ENCODE measurements at regions not wholly inside any gene's neighbourhood (a gene's known extent, or its start where the extent isn't known, plus 50 kb on each side); places are given as distances from the start of the nearest gene placed in this dataset.
"Not testable (repeated sequence)": the region's sequence is repeated elsewhere in the genome, so short reads cannot be mapped to it uniquely, and the experiment has no call there.

- no peak for DNase-seq
Measured at GRCh38 chr3:147152476-147152875, 253.9 kb downstream of the ZIC4 start.

GRCh38 chr3:147141516-147142288 lies 264.6 kb downstream of the ZIC4 start:
- DNase-seq = no peak

DNA sequence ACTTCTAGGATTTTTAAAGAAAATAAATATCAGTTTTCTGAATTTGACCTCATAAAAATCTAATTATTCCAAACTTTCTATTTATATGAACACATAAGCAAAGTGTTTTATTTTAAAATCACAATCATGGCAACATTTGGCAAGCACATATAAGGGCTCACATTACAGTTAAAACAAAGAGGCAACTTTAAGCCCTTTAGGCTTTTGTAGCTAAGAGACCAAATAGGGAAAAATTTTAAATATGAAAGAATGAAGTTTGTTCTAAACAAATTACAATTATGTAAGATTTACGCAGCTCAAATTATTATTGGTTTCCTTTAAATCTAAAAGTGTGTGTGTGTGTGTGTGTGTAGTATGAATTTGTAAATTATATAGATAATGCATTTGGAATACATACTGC lies 267.0 kb downstream of the ZIC4 start:
- DNase-seq = no peak

DNA sequence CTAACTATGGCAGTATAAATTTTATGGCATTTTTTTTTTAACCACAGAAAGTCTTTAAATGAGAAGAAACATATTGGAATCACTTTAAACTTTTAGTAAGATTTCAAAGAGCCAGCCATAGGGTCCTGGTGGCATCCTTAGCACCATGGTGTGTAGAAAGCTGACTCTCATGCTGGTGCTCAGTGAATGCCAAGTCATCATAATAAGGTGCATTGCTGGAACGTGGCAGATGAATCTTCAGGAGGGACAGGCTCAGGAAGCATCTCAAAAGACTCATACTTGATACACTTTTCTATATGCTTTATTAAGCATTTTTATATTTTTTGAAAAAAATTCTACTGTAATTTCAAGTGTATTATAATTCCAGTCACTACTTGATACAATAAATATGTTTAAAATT lies 274.2 kb downstream of the ZIC4 start:
- DNase-seq = no peak

GRCh38 chr3:147130461-147130860 lies 275.9 kb downstream of the ZIC4 start:
- DNase-seq = no peak

DNA sequence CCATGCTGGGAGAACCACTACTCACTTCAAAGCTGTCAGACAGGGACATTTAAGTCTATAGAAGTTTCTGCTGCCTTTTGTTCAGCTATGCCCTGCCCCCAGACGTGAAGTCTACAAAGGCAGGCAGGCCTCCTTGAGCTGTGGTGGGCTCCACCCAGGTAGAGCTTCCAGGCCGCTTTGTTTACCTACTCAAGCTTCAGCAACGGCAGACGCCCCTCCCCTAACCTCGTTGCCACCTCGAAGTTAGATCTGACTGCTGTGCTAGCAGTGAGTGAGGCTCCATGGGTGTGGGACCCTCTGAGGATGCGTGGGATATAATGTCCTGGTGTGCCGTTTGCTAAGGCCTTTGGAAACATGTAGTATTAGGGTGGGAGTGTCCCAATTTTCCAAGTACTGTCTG lies 276.7 kb downstream of the ZIC4 start:
- DNase-seq = no peak

- DNase-seq = no peak
Measured at GRCh38 chr3:147122350-147122749, 284.0 kb downstream of the ZIC4 start.

DNA sequence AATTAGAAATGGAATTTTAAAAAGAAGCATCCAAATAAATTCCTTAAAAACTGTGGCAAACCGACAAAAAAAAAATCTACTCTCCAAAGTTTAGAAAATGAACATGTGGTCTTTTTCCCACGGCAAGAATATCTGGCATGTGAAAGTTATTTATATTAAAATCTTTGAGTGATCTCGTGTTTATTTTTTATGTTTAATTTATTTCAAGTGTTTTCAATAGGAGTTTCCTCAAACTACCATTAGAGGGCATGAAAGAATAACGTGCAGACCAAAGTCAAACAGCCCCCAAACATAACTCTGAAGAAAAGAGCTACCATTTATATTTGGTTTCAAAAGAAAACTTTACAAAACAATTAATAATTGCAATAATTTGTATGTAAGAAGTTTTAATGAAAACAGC lies 286.4 kb downstream of the ZIC4 start:
- peak; percentile 36 for DNase-seq

- no peak for DNase-seq
Measured at GRCh38 chr3:147119346-147119745, 287.0 kb downstream of the ZIC4 start.

DNA sequence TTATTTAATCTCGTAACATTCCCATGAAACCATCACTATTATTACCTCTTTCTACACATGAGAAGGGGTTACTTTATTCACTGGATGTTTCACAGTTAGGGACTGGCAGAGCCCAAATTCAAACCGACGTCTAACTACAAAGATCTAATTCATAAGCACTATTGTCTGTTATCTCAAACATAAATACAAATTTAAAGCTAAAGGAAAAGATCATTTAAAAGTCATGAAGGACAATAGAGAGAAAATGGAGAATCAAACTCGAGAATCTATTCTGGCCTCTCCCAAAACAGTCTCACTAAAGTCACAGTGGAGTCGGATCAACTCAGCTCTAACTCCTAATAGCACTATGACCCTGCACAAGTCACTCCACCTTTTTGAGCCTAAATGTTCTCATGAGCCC lies 287.7 kb downstream of the ZIC4 start:
- DNase-seq = no peak

GRCh38 chr3:147117631-147118030 lies 288.7 kb downstream of the ZIC4 start:
- no peak for DNase-seq

DNA sequence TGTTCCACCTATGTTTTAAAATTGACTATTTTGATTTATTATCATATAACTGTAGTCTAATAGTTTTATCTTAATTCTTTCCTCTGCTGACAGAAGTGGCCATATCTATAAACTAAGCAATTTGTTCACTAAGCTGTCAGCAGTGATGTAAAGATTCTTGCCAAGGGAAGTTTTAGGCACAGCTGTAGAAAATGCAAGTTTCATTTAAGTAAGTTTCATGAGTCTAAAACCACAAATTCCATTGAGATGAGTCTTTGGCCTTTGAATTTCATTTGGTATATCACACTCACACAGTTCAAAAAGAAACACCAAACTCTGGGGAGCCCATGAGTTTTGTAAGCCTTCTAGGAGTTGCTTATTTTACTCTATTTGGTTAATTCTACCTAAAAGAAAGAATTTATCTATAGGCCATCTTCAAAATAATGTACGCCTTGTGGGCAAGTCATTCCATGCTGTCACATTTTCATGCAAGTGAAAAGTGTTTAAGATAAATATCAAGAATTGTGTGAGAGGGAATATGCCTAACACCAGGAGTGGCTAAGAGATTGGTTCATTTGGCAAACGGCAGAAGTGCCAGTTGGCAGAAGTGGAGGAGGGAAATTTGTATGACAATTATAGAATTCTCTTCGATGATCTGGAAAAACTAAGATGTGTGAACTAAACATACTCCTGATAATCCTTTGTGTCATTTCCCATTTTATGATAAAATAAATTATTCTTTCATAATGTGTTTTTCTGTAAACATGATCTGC lies 292.9 kb downstream of the ZIC4 start:
- DNase-seq = no peak

DNA sequence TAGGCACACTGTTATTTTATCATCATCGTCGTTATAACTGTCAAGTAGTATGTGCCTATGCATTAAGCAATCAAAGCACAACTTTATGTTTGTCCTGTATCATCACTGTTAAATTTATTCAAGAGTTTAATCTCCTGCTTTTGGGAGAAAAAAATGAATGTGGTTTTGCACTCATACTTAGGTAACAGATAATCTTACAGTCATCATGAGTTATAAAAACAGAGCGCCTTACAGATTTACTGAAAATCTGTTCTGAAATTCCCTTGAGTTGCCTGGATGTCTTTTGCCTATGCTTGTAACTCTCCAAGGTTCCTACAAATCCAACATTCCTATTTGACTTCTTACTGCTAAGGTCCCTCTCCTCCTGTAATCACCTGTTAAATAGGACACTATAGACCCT lies 307.3 kb downstream of the ZIC4 start:
- no peak for DNase-seq

DNA sequence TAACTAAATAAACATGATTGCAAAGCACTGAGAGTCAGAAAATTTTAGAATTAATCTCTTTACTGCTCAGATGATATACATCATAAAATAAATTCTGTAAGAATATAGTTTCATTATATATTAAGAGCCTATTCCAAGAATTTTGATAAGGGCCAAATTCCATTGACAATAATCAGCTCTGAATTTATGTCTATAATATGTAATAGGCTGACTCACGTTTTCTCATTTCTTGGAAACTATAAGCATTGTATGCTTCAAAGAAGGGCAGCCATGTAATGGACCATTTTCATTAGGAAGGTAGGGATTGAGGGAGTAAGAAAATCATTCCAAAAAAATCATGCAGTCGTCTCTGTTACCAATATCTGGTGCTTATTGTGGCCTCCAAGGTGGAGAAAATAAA lies 315.9 kb downstream of the ZIC4 start:
- DNase-seq = no peak

DNA sequence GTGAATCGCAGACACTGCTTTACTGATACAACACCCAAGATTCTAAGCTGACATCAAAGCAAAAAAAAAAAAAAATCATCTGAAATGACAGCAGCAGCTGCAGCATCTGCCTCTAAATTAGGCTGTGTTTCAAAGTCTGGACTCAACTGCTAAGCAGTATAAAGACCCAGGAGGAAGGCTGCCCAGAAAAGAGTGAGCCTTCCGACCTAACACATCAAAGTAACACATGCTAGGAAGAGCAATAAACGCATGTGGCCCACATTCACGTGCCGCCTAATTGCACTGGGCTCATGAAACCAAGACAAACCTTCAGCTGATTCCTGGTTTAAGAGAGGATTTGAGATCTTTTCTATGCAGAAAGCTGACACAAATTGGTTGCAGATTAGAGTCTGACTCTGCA lies 317.1 kb downstream of the ZIC4 start:
- DNase-seq = no peak

GRCh38 chr3:147059500-147059899 lies 346.8 kb downstream of the ZIC4 start:
- DNase-seq = not testable (repeated sequence)

- no peak for DNase-seq
Measured at GRCh38 chr3:147049821-147050220, 356.5 kb downstream of the ZIC4 start.

- no peak for DNase-seq
Measured at GRCh38 chr3:147049305-147049704, 357.0 kb downstream of the ZIC4 start.

GRCh38 chr3:147046916-147047315 lies 359.4 kb downstream of the ZIC4 start:
- no peak for DNase-seq

- DNase-seq = no peak
Measured at GRCh38 chr3:147038481-147038880, 367.9 kb downstream of the ZIC4 start.

DNA sequence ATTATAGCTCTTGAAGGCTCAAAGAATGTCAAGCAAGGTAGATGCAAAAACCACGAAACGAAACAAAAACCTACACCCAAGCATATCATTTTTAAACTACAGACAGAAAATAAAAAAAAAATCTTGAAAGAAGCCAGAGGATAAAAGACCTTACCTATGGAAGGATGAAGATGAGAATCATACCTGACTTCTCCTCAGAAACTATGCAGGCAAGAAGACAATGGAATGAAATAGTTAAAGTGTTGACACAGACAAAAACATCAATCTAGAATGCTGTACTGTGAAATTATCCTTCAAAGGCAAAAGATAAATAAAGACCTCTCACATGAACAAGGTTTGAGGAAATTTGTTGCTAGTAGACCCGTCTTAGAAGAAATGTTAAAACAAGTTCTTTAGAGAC lies 372.0 kb downstream of the ZIC4 start:
- no peak for DNase-seq

GRCh38 chr3:147030274-147030673 lies 376.1 kb downstream of the ZIC4 start:
- DNase-seq = no peak

GRCh38 chr3:147015334-147015733 lies 391.0 kb downstream of the ZIC4 start:
- no peak for DNase-seq

DNA sequence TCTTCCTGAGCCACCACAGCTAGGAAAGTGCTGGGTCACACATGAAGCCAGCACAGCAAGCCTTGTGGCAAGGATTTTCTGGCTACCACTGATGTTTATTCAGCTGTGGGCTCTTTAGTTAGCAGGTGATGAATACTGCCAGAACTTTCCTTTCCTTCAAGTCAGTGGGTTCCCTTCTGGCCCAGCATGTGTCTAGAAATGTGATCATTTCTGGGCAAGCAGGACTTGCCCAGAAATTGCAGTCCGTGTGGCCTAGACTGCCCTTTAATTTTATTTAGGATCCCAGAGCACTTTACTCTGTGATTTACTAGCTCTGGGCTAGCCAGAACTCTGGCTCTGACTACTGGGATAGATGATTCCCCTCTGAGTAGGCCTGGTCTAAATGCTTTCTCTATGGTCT lies 397.5 kb downstream of the ZIC4 start:
- DNase-seq = no peak

- no peak for DNase-seq
Measured at GRCh38 chr3:147008458-147008857, 397.9 kb downstream of the ZIC4 start.

Measured in NCI-H510A treated with DMSO at 0.1 percent for 48 hours (cell line).